Thyroid gland (tissue), 4 donors: ENCODE measurements at regions not wholly inside any gene's neighbourhood (a gene's known extent, or its start where the extent isn't known, plus 50 kb on each side); places are given as distances from the start of the nearest gene placed in this dataset.

Experiments
- DNase-seq, 2 donors: peaks; one replicate each; pipeline ENCODE4 v3.0.0-alpha.2; 2019
- H3K27ac ChIP-seq, 3 donors: fragments of 200-600 bp; sonication (generic); 1 replicate in 2 of 3; 2 replicates in 1 of 3; pipeline ENCODE4 v1.5.1; 2016 to 2019; ENCODE audit warnings: mild to moderate bottlenecking in 1 of 3, moderate library complexity in 1 of 3
- H3K27me3 ChIP-seq: fragments of 200-600 bp; sonication (generic); one replicate; pipeline ENCODE4 v1.5.1; 2019
- H3K36me3 ChIP-seq, 2 donors: fragments of 200-600 bp; sonication (generic); one replicate each; pipeline ENCODE4 v1.5.1; 2016 to 2019
- H3K4me1 ChIP-seq, 2 donors: fragments of 200-600 bp; sonication (generic); one replicate each; pipeline ENCODE4 v1.5.1; 2017 to 2019
- H3K4me3 ChIP-seq, 3 donors: fragments of 200-600 bp; sonication (generic); replicated peaks in 1 of 3; 1 replicate in 2 of 3; 2 replicates in 1 of 3; pipeline ENCODE4 v1.5.1; 2016; ENCODE audit warnings: mild to moderate bottlenecking in 1 of 3
- H3K9me3 ChIP-seq: fragments of 200-600 bp; sonication (generic); one replicate; pipeline ENCODE4 v1.5.1; 2017
- POLR2A ChIP-seq, 2 donors: fragments of 450-650 bp; IDR thresholded peaks; one replicate each; pipeline ENCODE4 v1.6.1; 2017; ENCODE audit warnings: antibody characterized with exemption in 2 of 2, mild to moderate bottlenecking in 2 of 2, moderate library complexity in 1 of 2
- WGBS, 2 donors: methylation state at CpG; one replicate each; pipeline ENCODE4 v1.1.5; 2017; 5-methylcytosine and 5-hydroxymethylcytosine counted together
- intact Hi-C: fragments of 100-400 bp; cut with DNase I; formaldehyde crosslinking; loops from one replicate; pipeline ENCODE4 v1.15.1; 2023
- TF ChIP-seq, protein P1 (sequence below), 6 experiments: fragments of 200-600 bp in 3 of 6; fragments of 450-650 bp in 3 of 6; sonication (generic) in 3 of 6; IDR thresholded peaks; one replicate each; pipeline ENCODE4 v1.5.1; 2016 to 2019; ENCODE audit warnings: antibody characterized with exemption in 6 of 6, mild to moderate bottlenecking in 2 of 6, inconsistent platforms in 1 of 6, moderate library complexity in 1 of 6

DNA sequence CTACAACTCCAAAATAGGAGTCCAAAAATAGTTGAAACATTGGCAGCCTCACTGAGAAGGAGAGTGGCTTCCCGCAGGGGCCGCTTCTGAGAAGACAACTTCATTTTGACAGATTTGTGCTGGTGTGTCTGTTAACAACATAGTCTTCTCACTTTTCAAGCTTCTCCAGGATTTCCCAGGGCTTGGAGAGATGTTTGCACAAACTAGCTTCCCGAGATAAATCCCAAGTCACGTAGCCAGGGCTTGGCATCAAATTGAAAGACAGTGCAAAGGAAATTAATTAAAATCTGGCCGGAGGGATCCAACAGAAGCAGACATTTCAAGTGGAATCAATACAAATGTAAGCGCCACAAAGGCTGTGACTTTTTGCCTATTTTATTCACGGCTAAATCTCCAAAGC is 630.2 kb downstream of the DHX35 start:
- WGBS, 2 donors, result 60 to 61% methylated on average over 7 of the region's 7 CpGs
- Histone ChIP-seq H3K36me3 (no peaks in the 10 kb centered on the region), H3K4me1 (no peaks in the 10 kb centered on the region), H3K9me3 (no peaks in the 10 kb centered on the region), H3K27me3 (no peaks in the 10 kb centered on the region), H3K27ac (no peak overlapping the region), H3K4me3 (no peak overlapping the region)
- intact Hi-C loops, result no loop called here
- no peak for DNase-seq
- TF ChIP-seq POLR2A (IDR thresholded peaks at IDR 0.05), result no peak
- TF ChIP-seq, protein P1, sequence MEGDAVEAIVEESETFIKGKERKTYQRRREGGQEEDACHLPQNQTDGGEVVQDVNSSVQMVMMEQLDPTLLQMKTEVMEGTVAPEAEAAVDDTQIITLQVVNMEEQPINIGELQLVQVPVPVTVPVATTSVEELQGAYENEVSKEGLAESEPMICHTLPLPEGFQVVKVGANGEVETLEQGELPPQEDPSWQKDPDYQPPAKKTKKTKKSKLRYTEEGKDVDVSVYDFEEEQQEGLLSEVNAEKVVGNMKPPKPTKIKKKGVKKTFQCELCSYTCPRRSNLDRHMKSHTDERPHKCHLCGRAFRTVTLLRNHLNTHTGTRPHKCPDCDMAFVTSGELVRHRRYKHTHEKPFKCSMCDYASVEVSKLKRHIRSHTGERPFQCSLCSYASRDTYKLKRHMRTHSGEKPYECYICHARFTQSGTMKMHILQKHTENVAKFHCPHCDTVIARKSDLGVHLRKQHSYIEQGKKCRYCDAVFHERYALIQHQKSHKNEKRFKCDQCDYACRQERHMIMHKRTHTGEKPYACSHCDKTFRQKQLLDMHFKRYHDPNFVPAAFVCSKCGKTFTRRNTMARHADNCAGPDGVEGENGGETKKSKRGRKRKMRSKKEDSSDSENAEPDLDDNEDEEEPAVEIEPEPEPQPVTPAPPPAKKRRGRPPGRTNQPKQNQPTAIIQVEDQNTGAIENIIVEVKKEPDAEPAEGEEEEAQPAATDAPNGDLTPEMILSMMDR (IDR thresholded peaks at IDR 0.05), result no peak

DNA sequence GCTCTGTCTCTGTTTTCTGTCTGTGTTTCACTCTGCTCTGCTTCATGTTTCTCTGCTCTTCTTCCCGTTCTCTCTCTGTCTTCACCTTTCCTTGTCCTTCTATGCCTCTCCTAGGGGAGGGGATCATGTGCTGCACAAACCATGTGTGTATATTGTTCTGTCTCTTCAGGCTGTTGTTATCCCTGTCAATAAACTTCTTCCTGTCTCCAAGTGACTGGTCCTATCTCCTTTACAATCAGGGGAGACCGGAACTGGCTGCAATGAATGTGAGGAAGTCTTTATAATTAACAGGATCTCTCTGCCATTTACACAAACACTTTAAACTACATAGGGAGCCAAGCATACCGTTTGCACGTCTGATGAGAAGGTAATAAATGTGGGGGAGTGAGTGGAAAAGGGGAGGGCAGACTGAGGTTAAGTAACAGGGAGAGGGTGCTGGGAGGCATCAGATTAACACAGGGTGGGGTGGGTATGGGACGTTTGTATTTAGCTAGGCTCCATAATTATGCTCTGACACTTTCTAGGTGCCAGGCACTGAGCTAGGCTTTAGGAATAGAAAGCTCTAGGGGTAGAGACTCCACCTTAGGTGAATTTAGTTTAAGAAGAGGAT is 626.1 kb downstream of the DHX35 start:
- 19 to 26% methylated on average over 5 of the region's 5 CpGs for WGBS, 2 donors
- Histone ChIP-seq H3K4me1 (no peaks in the 10 kb centered on the region), H3K9me3 (no peaks in the 10 kb centered on the region), H3K27me3 (no peaks in the 10 kb centered on the region), H3K4me3 (no peak overlapping the region), H3K36me3 (no peaks in the 10 kb centered on the region), H3K27ac (no peak overlapping the region)
- DNase-seq, result no peak
- intact Hi-C loops, result no loop called here
- no peak for TF ChIP-seq POLR2A (IDR thresholded peaks at IDR 0.05)
- TF ChIP-seq, protein P1 (IDR thresholded peaks at IDR 0.05), result no peak

DNA sequence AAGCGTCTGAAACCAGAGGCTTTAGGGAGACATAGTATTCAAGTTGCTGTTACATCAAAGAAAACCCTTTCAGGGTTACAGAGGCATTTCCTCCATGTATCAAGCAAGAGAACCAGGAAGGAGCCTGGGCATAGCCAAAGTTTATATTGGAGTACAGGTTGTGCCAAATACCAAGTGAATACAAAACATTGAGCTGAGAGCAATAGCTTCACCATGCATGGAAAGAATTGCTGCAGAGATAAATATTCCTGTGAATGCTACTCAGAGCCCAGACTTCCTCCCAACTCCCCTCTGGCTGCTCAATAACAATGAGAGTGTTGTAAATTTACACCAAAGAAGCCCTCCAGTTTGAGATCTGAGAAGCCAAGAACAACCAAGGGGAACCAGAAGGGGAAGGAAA is 618.9 kb downstream of the DHX35 start:
- intact Hi-C loops, result no loop called here
- no peaks in the 10 kb centered on the region for H3K4me1 ChIP-seq
- H3K4me3 ChIP-seq, result no peak overlapping the region
- no peaks in the 10 kb centered on the region for H3K36me3 ChIP-seq
- no peak overlapping the region for H3K27ac ChIP-seq
- H3K27me3 ChIP-seq, result no peaks in the 10 kb centered on the region
- no peak for TF ChIP-seq POLR2A (IDR thresholded peaks at IDR 0.05)
- TF ChIP-seq, protein P1 (IDR thresholded peaks at IDR 0.05), result no peak
- no peaks in the 10 kb centered on the region for H3K9me3 ChIP-seq
- no peak for DNase-seq
- 43 to 48% methylated on average over 1 of the region's 1 CpG for WGBS, 2 donors

DNA sequence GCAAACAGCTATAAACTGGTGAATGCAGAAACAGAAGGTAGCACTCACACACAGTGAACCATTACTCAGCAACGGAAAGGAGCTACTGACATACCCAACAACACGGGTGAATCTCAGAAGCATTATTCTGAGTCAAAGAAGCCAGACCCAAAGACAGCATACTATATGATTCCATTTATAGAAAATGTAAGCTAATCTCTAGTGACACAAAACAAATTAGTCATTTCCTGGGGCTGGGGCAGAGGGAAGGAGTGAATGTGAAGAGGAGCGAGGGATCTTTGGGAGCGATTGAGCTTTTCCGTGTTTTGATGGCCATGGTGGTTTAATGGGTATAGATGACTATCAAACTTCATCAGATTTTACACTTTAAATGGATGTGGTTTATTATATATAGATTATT is 614.6 kb downstream of the DHX35 start:
- WGBS, 2 donors, result 80 to 82% methylated on average over 5 of the region's 5 CpGs
- no peak for DNase-seq
- TF ChIP-seq, protein P1 (IDR thresholded peaks at IDR 0.05), result no peak
- TF ChIP-seq POLR2A (IDR thresholded peaks at IDR 0.05), result no peak
- no peak overlapping the region for H3K27ac ChIP-seq
- H3K4me1 ChIP-seq, result no peaks in the 10 kb centered on the region
- intact Hi-C loops, result no loop called here
- H3K4me3 ChIP-seq, result no peak overlapping the region
- H3K27me3 ChIP-seq, result no peaks in the 10 kb centered on the region
- no peaks in the 10 kb centered on the region for H3K36me3 ChIP-seq
- no peaks in the 10 kb centered on the region for H3K9me3 ChIP-seq

DNA sequence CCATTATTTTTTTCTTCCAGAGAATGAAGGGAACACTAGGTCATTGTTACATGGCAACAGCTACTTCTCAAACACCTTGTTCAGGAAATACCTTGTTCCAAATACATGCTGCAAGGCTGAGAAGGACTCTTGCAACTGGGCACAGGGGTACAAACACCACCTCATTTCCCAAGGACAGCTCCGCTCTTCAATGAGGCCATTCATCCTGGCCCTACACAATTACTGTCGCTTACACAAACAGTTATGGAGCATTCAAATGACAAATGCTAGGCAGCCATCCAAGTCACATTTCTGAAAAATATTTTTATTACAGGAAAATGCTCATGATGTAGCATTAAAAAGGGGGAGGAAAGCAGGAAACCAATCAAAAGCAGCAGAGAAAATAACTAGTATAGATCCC is 611.9 kb downstream of the DHX35 start:
- WGBS, 2 donors, result 77 to 82% methylated on average over 2 of the region's 2 CpGs
- intact Hi-C loops, result no loop called here

More for the DNA sequence above, 611.9 kb downstream of the DHX35 start:
- Histone ChIP-seq H3K4me3 (no peak overlapping the region), H3K4me1 (no peaks in the 10 kb centered on the region), H3K27me3 (no peaks in the 10 kb centered on the region), H3K27ac (no peak overlapping the region), H3K36me3 (no peaks in the 10 kb centered on the region), H3K9me3 (no peaks in the 10 kb centered on the region)
- TF ChIP-seq, protein P1 (IDR thresholded peaks at IDR 0.05), result no peak
- no peak for TF ChIP-seq POLR2A (IDR thresholded peaks at IDR 0.05)
- no peak for DNase-seq
